GM18858 (cell line): ENCODE measurements at regions not wholly inside any gene's neighbourhood (a gene's known extent, or its start where the extent isn't known, plus 50 kb on each side); places are given as distances from the start of the nearest gene placed in this dataset.

ENCODE experiments used
- ATAC-seq: cut with Tn5 transposase; IDR thresholded peaks from one replicate; pipeline ENCODE4 v1.9.1; 2021; ENCODE audit not compliant: unreplicated experiment

GRCh38 chr2:60066096-60066839 is 487.2 kb downstream of the BCL11A start:
- ATAC-seq, result no peak

DNA sequence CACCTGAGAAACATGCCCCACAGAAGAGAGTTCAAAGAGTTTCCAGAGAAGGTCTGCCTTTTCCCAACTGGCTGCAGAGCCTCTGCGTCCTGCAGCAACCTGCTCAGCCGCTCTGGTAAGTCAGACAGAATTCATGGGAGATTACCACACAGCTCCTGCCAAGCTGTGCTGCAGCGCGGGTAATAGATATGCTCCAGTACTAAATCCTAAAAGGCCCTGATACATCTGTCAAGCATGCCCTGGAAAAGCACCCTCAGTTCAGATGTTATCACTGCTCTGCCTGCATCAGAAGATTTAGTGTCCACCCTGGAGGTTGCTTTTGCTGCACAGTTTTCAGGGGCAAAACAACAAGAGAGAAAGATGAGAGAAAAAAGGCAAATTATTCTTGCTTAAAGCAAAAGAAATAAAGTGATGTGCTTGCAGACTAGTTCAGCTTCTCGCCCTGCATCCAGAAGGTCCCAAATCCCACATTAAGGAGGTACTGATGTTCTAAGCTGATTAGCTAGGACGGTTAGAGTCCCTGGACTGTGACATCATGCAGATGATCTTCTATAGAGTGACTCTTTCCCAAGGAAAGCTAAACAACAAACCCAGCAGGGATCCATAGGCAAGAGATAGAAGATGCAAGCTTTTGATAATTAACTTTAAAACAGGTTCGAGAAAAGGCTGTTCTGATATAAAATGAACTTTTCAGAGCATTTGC is 488.6 kb downstream of the BCL11A start:
- ATAC-seq, result no peak

DNA sequence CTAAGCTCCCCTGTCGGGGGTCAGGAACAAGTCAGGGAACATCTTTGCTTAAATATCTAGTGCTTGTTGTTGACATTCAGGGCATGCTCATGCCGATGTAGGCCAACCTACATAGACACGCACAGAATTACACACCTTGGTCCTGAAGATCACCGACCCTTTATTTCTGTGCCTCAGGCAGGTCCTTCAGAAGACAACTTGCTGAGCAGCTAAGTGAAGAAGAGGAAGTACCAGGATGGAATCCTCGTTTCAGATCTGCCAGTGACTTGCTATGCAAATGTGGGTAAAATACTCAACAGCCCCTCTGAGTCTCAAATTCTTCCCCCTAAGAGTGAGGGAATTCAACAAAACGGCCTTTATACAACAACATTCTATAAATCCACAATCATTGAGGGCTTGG is 494.7 kb downstream of the BCL11A start:
- ATAC-seq, result peak; percentile 63

DNA sequence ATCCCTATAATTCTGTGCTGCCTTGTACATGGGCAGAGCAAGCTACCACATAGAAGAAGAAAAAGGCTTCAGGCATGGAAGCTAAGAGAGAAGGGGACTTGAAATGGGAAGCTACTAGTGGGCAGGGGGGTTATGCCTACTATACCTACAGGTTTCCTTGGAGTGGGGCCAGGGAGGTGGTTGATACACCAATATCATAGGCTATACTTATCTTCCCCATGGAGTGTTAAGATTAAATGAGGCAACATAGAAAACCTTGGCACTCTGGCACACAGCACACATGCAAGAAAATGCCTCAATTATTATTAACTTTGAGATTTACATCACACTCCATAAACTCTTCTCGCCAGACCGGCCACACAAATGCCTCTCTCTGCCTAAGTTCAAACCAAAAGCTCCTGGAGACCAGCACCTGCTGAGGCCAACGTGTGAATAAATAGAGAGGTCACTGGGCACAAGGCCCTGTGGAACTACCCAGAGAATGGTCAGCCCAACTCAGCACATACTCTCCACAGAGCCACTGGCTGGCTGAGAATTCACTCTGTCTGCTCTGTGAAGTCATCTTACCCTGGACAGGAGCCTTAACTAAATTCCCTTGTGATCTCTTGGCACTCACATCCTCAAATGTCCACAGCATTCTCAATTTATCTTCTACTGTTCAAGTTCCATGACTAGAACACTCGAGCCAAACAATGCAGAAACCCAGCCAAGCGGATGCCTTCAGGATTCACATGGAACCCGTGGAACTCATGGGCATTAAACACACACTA is 498.7 kb downstream of the BCL11A start:
- no peak for ATAC-seq

- ATAC-seq, result no peak
These were observed 499.7 kb downstream of the BCL11A start for GRCh38 chr2:60053791-60054190.

DNA sequence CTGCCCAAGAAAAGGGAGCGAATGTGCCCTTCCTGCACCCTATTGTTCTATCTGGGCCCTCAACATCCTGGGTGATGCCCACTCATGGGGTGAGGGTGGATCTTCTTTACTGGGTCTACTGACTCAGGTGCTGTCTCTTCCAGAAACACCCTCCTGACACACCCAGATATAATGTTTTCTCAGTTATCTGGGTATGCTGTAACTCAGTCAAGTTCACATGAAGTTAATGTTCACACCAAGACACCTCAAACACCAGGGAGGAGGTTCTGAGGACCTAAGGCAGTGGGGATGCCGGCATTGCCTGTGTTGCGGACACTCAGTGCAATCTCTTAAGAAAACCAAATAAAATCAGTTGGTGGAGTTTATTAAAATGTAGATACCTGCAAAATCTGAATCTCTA is 500.9 kb downstream of the BCL11A start:
- ATAC-seq, result no peak

GRCh38 chr2:60051991-60052390 is 501.5 kb downstream of the BCL11A start:
- no peak for ATAC-seq

- no peak for ATAC-seq
These were observed 505.4 kb downstream of the BCL11A start for GRCh38 chr2:60047944-60048525.

GRCh38 chr2:60047347-60047746 is 506.1 kb downstream of the BCL11A start:
- no peak for ATAC-seq

DNA sequence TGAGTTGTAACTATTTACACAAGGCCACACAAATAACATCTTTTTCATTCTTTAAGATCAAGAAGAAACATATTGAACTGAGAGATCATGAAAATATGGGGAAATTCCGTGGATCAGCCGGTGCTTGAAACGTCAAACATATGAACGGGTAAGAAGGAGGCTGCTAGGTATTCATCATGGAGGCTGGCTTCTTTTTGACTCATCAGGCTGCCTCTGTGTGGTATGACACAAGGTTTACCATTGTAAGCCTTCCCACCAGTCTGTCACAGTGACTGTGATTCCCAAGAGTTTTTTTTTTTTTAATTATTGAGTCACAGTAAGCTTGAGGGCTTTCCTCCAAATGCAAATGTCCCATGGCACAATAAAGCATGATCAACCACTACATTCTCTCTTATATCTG is 506.9 kb downstream of the BCL11A start:
- ATAC-seq, result no peak

DNA sequence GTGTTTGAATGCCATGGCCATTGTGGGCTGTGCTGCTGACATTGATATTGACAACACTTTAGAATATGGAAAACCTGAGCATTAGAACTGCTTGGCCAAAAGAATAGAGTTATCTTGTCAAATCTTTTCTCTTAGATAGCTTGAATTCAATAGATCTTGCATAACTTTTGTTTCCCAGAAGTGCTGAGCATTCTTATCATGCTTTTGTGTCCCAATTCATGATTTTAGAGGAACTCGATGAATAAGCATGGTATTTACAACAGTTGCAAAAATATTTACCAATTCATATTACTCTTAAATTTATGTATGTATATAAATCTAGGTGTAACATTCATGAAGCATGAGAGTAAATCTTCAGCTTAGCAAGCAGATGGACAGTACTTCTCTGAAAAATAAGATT is 508.0 kb downstream of the BCL11A start:
- no peak for ATAC-seq

- ATAC-seq, result no peak
These were observed 509.0 kb downstream of the BCL11A start for GRCh38 chr2:60044484-60044883.

DNA sequence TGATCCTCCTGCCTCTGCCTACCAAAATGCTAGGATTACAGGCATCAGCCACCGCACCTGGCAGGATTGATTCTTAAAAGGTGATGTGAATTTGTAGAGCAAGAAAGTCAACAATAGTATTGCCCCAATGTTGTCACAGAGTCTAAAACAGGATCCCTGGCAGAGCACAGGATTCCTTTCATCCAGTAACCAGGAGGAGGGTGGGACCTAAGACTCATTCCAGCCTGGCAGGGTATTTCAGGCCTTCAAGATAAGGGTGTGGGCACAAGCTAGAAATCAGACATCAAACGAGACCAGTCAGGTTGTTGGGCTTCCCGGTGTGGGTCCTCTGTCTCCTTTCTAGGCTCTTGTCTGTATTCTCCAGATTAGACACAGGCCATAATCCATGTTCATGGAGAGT is 511.4 kb downstream of the BCL11A start:
- ATAC-seq, result no peak

GRCh38 chr2:60033325-60033724 is 520.1 kb downstream of the BCL11A start:
- ATAC-seq, result no peak

DNA sequence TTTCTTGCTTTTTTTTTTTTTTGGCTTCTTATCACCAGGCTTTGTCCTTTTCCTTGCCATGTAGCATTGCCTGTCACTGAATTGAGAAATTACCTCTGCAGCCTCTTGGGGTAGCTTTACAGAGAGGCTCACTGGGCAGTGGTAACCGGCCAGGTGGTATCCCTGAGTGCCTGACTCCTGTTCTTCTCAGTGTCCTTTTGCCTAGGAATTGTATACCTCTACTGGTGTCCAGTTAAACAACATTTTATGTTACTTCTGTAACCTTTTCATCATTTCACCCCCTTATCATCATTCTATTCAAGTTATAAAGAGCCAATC is 523.9 kb downstream of the BCL11A start:
- ATAC-seq, result no peak

DNA sequence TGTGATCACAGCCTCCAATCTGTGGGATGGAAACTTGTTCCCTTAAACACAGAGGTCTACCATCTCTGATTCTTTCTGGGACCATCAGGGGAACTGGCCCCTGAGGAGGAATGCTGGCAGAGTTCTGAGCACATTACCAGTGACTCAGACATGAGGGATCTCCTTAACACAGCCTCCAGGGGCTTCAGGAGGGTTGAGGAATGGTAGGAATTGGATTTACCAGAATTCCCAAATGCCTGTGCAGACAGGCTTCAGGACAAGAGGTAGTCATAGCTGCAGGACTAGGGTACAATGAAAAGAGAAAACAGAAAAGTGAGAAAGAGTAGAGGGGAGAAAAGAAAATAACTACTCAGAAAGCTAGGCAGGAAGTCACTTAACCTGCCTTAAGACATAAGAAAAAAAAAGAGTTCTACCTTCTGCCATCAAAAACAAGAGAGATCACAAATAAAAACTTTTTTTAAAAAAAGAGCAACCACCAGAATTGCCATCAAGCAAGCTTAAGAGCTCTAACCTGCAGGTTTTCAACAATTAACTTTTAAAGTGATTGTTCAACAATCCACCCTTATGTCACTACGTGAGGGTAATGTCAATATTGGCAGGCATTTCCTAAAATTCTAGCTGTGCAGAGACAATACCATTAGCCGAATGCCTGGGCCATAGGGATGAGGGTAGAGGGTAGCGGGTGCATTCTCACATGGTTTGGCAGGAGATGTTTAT is 524.4 kb downstream of the BCL11A start:
- no peak for ATAC-seq

GRCh38 chr2:60025496-60025895 is 528.0 kb downstream of the BCL11A start:
- ATAC-seq, result no peak

GRCh38 chr2:60023256-60023985 is 530.0 kb downstream of the BCL11A start:
- ATAC-seq, result no peak

GRCh38 chr2:60007671-60008070 is 545.8 kb downstream of the BCL11A start:
- no peak for ATAC-seq

- no peak for ATAC-seq
These were observed 550.4 kb downstream of the BCL11A start for GRCh38 chr2:60003076-60003475.
